Tongue (tissue), 1 donor: ENCODE measurements at regions not wholly inside any gene's neighbourhood (a gene's known extent, or its start where the extent isn't known, plus 50 kb on each side); places are given as distances from the start of the nearest gene placed in this dataset.

Source experiments
- DNase-seq: peaks from one replicate; pipeline ENCODE4 v3.0.0-alpha.2; 2015

DNA sequence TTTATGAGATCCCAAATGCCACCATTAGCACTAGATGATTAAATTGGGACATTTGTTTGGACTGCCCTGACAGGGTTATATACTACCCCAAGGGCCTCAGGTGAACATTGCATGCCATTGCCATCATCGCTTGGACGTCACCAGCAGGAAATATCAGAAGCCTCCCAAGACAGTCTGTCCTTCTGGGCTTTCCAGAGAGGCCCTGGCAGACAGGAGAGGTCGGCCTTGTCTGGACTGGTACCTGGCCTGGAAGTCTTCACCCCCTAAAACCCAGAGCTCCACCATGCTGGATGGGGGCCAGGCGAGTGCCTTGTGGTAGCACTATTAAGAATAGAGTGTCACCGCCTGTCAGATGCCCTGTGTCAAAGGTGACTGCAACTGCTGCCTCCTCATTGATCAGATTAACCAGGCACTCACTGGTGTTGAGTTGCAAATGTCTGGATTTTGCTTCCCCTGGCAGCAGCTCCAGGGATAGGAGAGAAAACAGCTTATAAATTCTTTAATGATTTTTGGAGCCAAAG lies 324.1 kb upstream of the RASGRP1 start:
- DNase-seq: no peak

DNA sequence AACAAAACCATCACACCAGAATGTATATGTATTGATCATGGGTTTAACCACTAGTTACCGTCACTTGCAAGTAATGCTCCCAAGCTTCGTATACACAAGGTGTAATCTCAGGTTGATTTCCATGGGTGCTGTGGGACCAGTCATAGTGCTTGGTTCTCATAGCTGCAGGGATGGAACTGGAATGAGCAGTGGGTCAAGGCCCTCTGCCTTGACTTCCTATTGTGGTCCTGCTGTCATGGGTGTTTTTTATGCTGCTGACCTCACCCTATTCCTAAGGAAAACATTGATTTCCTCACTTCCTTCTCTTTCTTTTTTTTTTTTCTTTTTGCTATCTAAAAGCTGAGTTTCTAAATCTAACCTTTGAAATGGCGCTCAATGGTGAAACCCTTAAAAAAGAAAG lies 325.6 kb upstream of the RASGRP1 start:
- no peak for DNase-seq

- DNase-seq: no peak
These were observed 329.3 kb upstream of the RASGRP1 start for GRCh38 chr15:38893925-38894242.

- no peak for DNase-seq
These were observed 329.8 kb upstream of the RASGRP1 start for GRCh38 chr15:38894243-38894948.

GRCh38 chr15:38895326-38896255 lies 331.0 kb upstream of the RASGRP1 start:
- no peak for DNase-seq

- no peak for DNase-seq
These were observed 332.0 kb upstream of the RASGRP1 start for GRCh38 chr15:38896647-38897046.

DNA sequence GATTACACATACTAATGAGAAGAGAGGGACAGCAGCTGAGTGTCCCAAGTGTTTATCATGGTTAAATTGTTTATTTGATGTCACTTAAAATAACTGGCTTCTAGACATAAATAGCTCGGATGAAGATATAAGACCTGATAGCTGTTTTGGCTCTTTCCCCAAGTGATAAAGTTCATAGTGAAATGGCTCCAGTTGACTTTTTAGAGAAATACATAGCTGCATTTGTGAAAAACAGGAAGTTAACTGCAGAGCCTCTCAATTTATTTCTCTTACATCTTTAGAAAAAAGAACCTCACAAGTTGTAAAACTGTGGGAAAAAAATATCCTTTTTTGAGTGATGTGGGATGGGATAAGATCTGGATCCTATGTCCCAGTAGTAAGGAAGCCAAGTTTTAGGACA lies 332.9 kb upstream of the RASGRP1 start:
- DNase-seq: peak; percentile 31

GRCh38 chr15:38898236-38898635 lies 333.6 kb upstream of the RASGRP1 start:
- DNase-seq: no peak

DNA sequence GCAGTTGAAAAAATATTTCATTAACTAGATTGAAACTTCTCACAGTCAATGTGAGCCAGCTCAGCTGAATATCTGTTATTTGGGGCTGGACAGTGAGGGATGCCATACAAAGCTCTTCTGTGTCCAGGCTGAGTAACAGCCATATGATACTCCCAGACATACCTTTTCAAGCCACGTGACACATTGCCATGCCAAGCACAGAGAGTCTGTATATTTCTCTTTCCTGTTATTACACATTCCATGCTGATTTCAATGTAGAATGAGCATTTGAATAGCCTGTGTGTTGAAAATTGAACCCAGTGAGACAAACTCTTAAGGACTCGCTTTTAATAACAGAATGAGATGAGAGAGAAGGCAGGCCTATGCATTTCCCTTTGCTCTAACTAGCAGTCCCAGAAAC lies 334.7 kb upstream of the RASGRP1 start:
- DNase-seq: peak; percentile 45

DNA sequence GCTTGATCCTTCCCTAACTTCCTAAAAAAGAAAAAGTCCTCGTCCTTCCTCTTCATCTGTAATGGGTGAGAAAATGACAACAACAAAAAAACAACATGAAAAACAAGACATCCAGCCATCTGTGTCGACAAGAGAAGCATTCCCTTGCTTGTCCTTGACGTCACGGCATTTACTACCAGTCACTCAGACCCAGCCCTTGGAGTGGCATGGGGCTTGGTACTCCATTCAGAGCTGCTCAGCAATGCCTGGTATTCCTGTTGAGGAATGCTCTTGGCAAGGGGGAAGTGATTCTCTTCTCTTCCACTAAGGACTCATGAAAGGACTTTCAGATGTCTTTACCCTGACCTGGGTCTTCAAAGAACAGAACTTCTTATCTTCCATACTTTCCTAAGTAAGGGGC lies 339.7 kb upstream of the RASGRP1 start:
- DNase-seq: no peak

GRCh38 chr15:38905632-38906031 lies 341.0 kb upstream of the RASGRP1 start:
- DNase-seq: no peak

DNA sequence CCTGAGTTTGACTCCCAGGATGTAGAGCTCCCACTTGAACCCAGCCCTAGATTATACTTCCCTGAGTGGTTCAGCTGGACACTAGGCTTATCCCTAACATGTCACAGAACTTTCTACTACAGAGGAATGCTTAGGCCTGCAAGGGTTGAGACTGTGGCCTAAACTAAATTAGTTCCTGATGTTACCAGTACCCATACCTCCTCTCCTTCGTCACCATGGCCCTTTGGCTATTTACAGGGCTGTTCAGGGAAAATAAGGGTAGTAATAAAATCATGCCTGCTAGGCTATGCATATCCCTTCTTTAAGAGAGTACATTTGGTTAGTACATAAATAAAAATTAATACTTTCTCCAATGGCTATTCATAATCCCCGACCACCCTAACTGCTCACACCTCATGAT lies 356.4 kb upstream of the RASGRP1 start:
- no peak for DNase-seq

GRCh38 chr15:38921471-38921870 lies 356.9 kb upstream of the RASGRP1 start:
- no peak for DNase-seq

- DNase-seq: no peak
These were observed 363.8 kb upstream of the RASGRP1 start for GRCh38 chr15:38928431-38928830.

- no peak for DNase-seq
These were observed 366.4 kb upstream of the RASGRP1 start for GRCh38 chr15:38930851-38931572.

- DNase-seq: peak; percentile 38
These were observed 376.9 kb upstream of the RASGRP1 start for GRCh38 chr15:38941399-38941953.

DNA sequence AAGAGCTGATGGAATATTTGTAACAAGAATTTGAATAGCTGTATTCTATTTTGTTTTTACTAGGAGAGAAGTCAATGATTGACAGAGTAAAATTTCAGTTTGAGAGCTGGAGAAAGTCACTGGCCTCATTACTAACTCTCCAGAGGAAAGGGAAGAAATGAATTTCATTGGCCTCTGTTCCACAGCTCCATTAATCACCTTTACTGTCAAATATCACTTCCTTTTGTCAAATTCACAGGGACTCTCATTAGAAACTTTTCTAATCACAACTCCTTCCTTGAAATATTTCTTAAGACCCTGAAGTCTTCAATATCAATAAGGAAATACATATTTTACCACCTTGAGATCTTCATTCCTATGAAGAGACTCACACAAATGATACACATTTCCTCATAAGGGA lies 379.9 kb upstream of the RASGRP1 start:
- DNase-seq: no peak

GRCh38 chr15:38945551-38946298 lies 381.1 kb upstream of the RASGRP1 start:
- no peak for DNase-seq

- DNase-seq: no peak
These were observed 389.5 kb upstream of the RASGRP1 start for GRCh38 chr15:38954090-38954489.

GRCh38 chr15:38961456-38961855 lies 396.8 kb upstream of the RASGRP1 start:
- no peak for DNase-seq

DNA sequence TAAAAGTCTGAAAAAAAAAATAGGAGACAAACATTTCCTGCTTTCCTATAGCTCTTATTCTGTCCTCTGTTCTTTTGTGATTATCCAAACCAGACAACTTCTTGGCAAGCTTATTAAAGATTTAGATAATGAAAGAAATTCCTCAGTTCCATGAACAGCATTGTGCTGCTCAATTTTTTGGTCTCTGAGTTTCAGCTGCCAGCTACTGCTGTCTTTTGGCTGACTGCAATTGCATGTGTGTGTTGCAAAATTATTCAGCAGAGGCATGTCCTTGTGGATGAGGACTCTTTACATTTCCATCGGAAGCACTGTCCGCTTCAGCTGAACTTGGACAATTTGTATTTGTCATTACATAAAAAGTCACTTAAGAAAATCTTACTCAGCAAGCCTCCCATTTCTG lies 397.3 kb upstream of the RASGRP1 start:
- peak; percentile 49 for DNase-seq

- DNase-seq: no peak
These were observed 408.2 kb upstream of the RASGRP1 start for GRCh38 chr15:38972831-38973230.
